Neuron (in vitro differentiated cells): ENCODE measurements at regions not wholly inside any gene's neighbourhood (a gene's known extent, or its start where the extent isn't known, plus 50 kb on each side); places are given as distances from the start of the nearest gene placed in this dataset.
A peak's percentile ranks its signal among the peaks of the same experiment; 100 is the strongest.

Source experiments
- H2AFZ ChIP-seq: one replicate; pipeline ENCODE4 v1.6.1; 2013; ENCODE audit warnings: low read depth, mild to moderate bottlenecking, inconsistent platforms, low read length, moderate library complexity
- H3K27me3 ChIP-seq: one replicate; pipeline ENCODE4 v1.6.1; 2013; ENCODE audit warnings: low read length; ENCODE audit not compliant: insufficient read depth
- H3K36me3 ChIP-seq: one replicate; pipeline ENCODE4 v1.6.1; 2013; ENCODE audit warnings: low read length; ENCODE audit not compliant: insufficient read depth
- H3K4me1 ChIP-seq: one replicate; pipeline ENCODE4 v1.6.1; 2013; ENCODE audit warnings: low read length; ENCODE audit not compliant: insufficient read depth
- H3K4me3 ChIP-seq: 2 replicates; pipeline ENCODE4 v1.5.1; 2013; ENCODE audit warnings: mild to moderate bottlenecking, low read length, moderate library complexity
- H3K9me3 ChIP-seq: one replicate; pipeline ENCODE4 v1.6.1; 2013; ENCODE audit warnings: low read length

GRCh38 chr6:71460933-71461332 lies 172.3 kb downstream of the OGFRL1 start:
- peaks cover 4% of the 10 kb centered on the region for H3K9me3 ChIP-seq
- no peak overlapping the region for H3K4me3 ChIP-seq
- H3K36me3 ChIP-seq = no peaks in the 10 kb centered on the region
- H2AFZ ChIP-seq = no peak overlapping the region
- peaks cover under 1% of the 10 kb centered on the region for H3K4me1 ChIP-seq
- no peaks in the 10 kb centered on the region for H3K27me3 ChIP-seq

- Histone ChIP-seq H2AFZ (no peak overlapping the region), H3K4me1 (peaks cover 17% of the 10 kb centered on the region), H3K36me3 (no peaks in the 10 kb centered on the region), H3K27me3 (no peaks in the 10 kb centered on the region), H3K9me3 (peaks cover 9% of the 10 kb centered on the region), H3K4me3 (no peak overlapping the region)
These were observed 174.4 kb downstream of the OGFRL1 start for GRCh38 chr6:71463061-71463460.

- peaks cover 36% of the 10 kb centered on the region for H3K4me1 ChIP-seq
- H2AFZ ChIP-seq = no peak overlapping the region
- H3K36me3 ChIP-seq = no peaks in the 10 kb centered on the region
- H3K9me3 ChIP-seq = peaks cover 9% of the 10 kb centered on the region
- H3K4me3 ChIP-seq = no peak overlapping the region
- H3K27me3 ChIP-seq = no peaks in the 10 kb centered on the region
These were observed 176.5 kb downstream of the OGFRL1 start for GRCh38 chr6:71465096-71465495.

GRCh38 chr6:71466362-71466761 lies 177.8 kb downstream of the OGFRL1 start:
- Histone ChIP-seq H3K4me3 (no peak overlapping the region), H3K36me3 (no peaks in the 10 kb centered on the region), H3K4me1 (peaks cover 47% of the 10 kb centered on the region), H3K9me3 (peaks cover 9% of the 10 kb centered on the region), H3K27me3 (no peaks in the 10 kb centered on the region), H2AFZ (no peak overlapping the region)

GRCh38 chr6:71468038-71468437 lies 179.4 kb downstream of the OGFRL1 start:
- H3K27me3 ChIP-seq = no peaks in the 10 kb centered on the region
- H3K4me3 ChIP-seq = peak overlapping the region; percentile 18

GRCh38 chr6:71468841-71469700 lies 180.5 kb downstream of the OGFRL1 start:
- Histone ChIP-seq H3K4me1 (peaks cover 51% of the 10 kb centered on the region), H2AFZ (no peak overlapping the region), H3K4me3 (peak overlapping the region; percentile 18)

More at GRCh38 chr6:71468038-71468437, 179.4 kb downstream of the OGFRL1 start:
- Histone ChIP-seq H3K36me3 (no peaks in the 10 kb centered on the region), H3K9me3 (peaks cover 7% of the 10 kb centered on the region), H2AFZ (peak overlapping the region; percentile 30), H3K4me1 (peaks cover 47% of the 10 kb centered on the region)

GRCh38 chr6:71471718-71472117 lies 183.1 kb downstream of the OGFRL1 start:
- no peaks in the 10 kb centered on the region for H3K27me3 ChIP-seq
- H3K9me3 ChIP-seq = no peaks in the 10 kb centered on the region
- H3K4me1 ChIP-seq = peaks cover 46% of the 10 kb centered on the region
- no peak overlapping the region for H3K4me3 ChIP-seq
- H2AFZ ChIP-seq = no peak overlapping the region
- H3K36me3 ChIP-seq = no peaks in the 10 kb centered on the region

More at GRCh38 chr6:71468841-71469700, 180.5 kb downstream of the OGFRL1 start:
- Histone ChIP-seq H3K9me3 (peaks cover 7% of the 10 kb centered on the region), H3K27me3 (no peaks in the 10 kb centered on the region), H3K36me3 (no peaks in the 10 kb centered on the region)

- Histone ChIP-seq H3K36me3 (no peaks in the 10 kb centered on the region), H2AFZ (no peak overlapping the region), H3K27me3 (no peaks in the 10 kb centered on the region), H3K9me3 (no peaks in the 10 kb centered on the region), H3K4me1 (peaks cover 44% of the 10 kb centered on the region), H3K4me3 (no peak overlapping the region)
These were observed 185.3 kb downstream of the OGFRL1 start for GRCh38 chr6:71473926-71474325.

GRCh38 chr6:71474942-71475341 lies 186.3 kb downstream of the OGFRL1 start:
- Histone ChIP-seq H3K36me3 (no peaks in the 10 kb centered on the region), H3K4me3 (no peak overlapping the region), H3K27me3 (no peaks in the 10 kb centered on the region), H3K9me3 (no peaks in the 10 kb centered on the region), H2AFZ (no peak overlapping the region), H3K4me1 (peaks cover 44% of the 10 kb centered on the region)

- Histone ChIP-seq H2AFZ (no peak overlapping the region), H3K36me3 (no peaks in the 10 kb centered on the region), H3K4me1 (peaks cover 43% of the 10 kb centered on the region), H3K9me3 (no peaks in the 10 kb centered on the region), H3K27me3 (no peaks in the 10 kb centered on the region), H3K4me3 (no peak overlapping the region)
These were observed 187.8 kb downstream of the OGFRL1 start for GRCh38 chr6:71476371-71476770.

GRCh38 chr6:71476872-71477271 lies 188.3 kb downstream of the OGFRL1 start:
- Histone ChIP-seq H3K4me3 (no peak overlapping the region), H3K36me3 (no peaks in the 10 kb centered on the region), H3K27me3 (no peaks in the 10 kb centered on the region), H3K4me1 (peaks cover 48% of the 10 kb centered on the region), H3K9me3 (no peaks in the 10 kb centered on the region), H2AFZ (no peak overlapping the region)

GRCh38 chr6:71478834-71479541 lies 190.4 kb downstream of the OGFRL1 start:
- Histone ChIP-seq H3K4me1 (peaks cover 47% of the 10 kb centered on the region), H3K36me3 (no peaks in the 10 kb centered on the region), H3K4me3 (peak overlapping the region; percentile 11), H2AFZ (peak overlapping the region; percentile 17), H3K9me3 (no peaks in the 10 kb centered on the region), H3K27me3 (no peaks in the 10 kb centered on the region)

GRCh38 chr6:71480577-71480976 lies 192.0 kb downstream of the OGFRL1 start:
- peaks cover 43% of the 10 kb centered on the region for H3K4me1 ChIP-seq
- no peaks in the 10 kb centered on the region for H3K36me3 ChIP-seq
- no peak overlapping the region for H3K4me3 ChIP-seq

More at GRCh38 chr6:71480577-71480976, 192.0 kb downstream of the OGFRL1 start:
- Histone ChIP-seq H3K9me3 (no peaks in the 10 kb centered on the region), H3K27me3 (no peaks in the 10 kb centered on the region), H2AFZ (no peak overlapping the region)
